NCI-H187 (cell line): ENCODE measurements at regions not wholly inside any gene's neighbourhood (a gene's known extent, or its start where the extent isn't known, plus 50 kb on each side); places are given as distances from the start of the nearest gene placed in this dataset.

ENCODE experiments used
- DNase-seq, 2 experiments: peaks; one replicate each; lab custom pipeline; 2025; lab: John Stamatoyannopoulos, UW

DNA sequence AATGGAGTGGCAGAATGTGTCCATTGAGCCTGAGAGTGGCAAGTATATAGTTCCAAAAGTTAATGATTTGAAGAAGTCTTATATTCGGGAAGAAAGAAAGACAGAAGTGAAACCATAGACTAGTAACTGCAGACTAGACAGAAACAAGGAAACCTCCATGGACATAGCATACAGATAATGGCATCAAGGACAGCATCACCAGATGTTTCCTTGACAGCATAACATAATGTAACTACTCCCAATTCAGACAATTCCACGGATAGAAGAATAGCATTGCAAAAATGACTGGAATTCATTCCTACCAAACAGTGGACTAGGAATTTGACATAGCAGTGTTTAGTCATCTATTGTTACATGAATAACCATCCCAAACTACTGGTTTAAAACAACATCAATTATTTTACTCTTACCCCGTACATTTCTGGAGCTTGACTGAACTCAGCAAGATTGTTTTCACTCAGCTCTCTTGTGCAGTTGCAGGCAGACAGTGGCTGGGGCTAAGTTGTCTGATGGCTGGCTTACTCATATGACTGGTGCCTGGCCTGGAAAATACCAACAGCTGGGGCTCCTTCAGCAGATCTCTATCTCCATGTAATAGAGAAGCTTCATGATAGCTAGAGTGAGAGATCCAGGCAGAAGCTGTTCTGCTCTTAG is 109.7 kb upstream of the GADL1 start:
- DNase-seq, result no peak

- DNase-seq, result no peak
Measured at GRCh38 chr3:31008994-31009393, 114.5 kb upstream of the GADL1 start.

- no peak for DNase-seq
Measured at GRCh38 chr3:31009881-31010280, 115.4 kb upstream of the GADL1 start.

DNA sequence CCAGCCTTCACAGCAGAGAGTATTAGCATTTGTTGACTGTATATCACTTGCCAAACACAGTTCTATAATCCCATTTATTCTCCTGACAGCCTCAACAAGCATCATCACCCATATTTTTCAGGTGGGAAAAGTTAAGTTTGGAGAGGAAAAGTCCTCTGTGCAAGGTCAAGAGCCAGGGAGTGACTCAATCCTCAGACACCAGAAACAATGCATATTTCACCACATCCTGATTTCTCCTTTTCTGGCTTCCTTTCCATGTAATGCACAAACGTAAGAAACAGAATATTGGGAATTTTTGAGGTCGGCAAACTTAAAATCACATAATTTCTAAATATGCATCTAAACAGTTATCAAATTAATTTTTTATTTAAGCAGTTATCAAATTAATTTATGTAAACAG is 116.0 kb upstream of the GADL1 start:
- no peak for DNase-seq

- DNase-seq, result no peak
Measured at GRCh38 chr3:31011380-31011779, 116.9 kb upstream of the GADL1 start.

DNA sequence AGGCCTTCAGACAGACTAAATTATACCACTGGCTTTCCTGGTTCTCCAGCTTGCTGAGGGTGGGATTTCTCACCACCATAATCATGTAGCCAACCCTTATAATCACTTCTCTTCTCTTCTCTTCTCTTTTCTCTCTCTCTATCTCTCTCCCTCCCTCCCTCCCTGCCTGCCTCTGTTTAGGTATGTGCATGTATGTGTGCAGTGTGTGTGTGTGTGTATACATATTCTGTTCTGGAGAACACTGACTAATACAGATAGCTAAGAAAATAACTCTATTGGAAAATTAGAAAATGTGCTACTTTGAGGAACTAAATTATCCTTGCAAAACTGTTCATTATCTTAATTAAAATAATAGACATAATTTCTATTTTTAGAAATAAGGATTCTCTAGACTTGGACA is 118.6 kb upstream of the GADL1 start:
- DNase-seq, result no peak

- no peak for DNase-seq
Measured at GRCh38 chr3:31013843-31014242, 119.4 kb upstream of the GADL1 start.

DNA sequence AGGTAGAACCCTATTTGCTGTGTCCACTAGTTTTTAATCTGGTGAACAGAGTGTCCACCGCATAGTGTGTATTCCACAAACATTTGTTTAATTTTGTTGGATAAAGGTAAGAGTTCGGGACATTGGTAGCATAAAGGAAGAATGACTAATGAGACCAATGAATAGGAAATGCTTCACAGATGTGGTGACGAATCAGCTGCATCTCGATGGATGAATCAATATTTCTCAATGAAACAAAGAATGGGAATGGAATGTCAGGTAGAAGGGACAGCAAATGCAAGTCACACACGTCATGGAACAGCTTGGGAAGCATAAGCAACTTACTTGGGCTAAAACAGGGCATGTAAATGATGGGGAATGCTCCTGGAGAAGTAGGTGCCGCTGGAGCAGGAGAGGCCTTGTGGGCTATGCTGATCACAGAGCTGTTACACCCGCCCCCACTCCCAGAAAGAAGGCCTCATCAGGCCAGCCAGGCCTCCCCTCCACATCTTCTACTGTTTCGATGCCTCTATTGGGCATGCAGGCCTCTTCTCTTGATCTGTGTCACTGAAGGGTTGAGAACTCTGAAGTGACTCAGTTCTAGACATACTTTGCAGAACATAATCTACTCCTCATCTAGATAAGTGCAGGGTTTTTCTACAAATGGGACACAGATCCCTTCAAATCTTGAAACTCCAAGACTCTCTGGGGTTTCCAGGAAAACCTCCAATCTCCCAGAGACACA is 120.0 kb upstream of the GADL1 start:
- no peak for DNase-seq

DNA sequence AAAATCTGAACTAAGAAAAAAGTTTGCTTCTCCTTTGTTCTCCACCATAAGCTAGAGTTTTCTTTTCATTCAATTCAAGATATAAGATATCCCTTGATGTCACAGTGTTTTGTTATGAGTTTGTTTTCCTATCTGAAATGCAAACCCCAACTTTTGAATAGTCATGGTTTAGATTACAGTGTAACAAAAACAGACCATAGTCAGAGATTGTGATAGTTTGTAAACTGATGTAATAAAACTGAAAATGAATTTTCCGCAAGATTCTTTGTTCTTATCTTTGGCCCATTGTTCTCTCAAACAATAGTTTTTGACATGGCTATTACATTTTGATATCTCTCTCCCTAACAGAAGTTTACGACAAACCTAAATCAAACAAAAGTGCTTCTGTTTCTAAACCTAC is 121.7 kb upstream of the GADL1 start:
- no peak for DNase-seq

DNA sequence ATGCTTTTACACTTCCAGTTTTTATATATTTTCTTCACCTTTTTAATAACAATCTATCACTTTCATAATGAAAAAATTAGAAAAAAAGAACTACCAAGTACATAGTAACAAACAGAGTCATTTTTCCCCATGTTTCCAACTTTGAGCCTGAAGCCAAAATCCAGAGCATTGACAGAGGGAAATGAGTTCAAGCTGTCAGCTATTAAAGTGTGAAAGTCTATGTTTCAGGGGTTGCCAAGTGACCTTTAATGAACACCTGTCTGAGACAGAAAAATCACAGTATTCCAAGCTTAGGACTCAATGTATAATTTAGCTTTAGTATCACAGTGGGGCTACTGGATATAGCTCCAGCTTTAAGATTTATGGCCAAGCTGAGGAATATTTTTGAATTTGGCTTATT is 128.3 kb upstream of the GADL1 start:
- no peak for DNase-seq

DNA sequence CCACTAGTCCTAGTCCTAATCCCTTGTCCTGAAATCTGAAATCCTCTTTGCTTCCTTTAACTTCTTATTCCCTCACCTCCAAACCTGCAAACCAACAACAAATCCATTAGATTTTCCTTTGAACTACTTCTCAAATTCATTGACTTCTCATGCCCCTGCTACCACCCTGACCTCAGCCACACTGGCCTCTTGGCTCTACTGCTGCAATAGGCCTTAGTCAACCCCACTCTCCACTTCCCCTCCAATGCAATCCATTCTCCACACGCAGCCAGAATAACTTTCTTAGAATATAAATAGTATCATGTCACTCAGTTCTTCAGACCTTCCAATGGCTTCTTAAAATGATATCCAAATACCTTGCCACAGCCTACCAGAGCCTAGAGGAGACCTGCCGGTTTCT is 131.1 kb upstream of the GADL1 start:
- DNase-seq, result no peak

GRCh38 chr3:31027191-31027761 is 132.8 kb upstream of the GADL1 start:
- no peak for DNase-seq

DNA sequence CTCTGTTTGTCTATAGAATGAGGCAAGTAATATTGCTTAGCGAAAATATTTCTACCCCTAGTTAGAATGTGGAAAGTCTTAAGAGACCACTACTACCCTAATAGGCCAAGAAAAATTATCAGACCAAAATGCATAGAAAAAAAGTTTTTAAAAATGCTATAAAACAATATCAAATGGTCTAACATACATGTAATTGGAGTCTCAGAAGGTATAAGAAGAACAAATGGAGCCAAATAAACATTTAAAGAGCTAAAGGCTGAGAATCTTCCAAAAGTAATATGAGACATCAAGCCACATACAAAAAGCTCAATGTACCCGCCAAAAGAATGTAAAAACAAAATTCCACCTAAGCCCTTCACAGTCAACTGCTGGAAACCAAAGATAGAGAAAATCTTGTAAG is 133.5 kb upstream of the GADL1 start:
- no peak for DNase-seq

DNA sequence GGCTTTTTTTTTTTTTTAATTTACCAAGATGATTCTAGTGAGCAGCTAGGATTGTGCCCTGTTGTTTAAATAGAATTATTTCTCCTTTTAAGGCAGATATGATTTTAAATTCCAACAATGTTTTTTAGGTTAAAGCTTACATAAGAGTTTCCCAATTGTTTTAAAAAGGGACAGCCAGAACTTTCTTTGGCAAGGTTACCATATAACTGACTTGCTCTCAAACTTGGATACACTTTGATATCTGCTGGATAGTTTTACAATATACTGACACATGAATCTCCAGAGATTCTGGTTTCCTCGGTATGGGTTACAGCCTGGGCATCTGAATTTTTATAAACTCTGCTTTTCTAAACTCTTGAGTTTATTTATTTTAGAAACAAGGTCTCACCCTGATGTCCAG is 134.3 kb upstream of the GADL1 start:
- no peak for DNase-seq

- DNase-seq, result no peak
Measured at GRCh38 chr3:31029706-31030105, 135.2 kb upstream of the GADL1 start.

DNA sequence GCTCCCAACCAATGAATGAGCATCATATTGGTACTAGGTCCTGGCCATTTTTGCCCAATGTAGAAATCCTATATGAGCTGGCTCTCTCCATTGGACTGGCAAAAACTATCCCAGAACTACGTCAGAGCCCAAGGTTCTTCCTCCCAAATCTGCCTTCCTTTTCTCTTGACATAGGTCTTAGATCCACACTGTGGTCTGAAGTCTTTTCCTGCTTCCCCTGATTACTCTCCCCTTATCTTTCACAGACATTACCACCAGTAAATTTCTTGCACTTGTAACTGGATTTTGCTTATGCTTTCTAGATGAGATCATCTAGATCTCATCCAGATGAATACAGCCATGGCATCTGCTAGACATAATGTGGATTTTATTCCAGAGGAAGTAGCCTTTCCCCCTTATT is 141.2 kb upstream of the GADL1 start:
- DNase-seq, result no peak

DNA sequence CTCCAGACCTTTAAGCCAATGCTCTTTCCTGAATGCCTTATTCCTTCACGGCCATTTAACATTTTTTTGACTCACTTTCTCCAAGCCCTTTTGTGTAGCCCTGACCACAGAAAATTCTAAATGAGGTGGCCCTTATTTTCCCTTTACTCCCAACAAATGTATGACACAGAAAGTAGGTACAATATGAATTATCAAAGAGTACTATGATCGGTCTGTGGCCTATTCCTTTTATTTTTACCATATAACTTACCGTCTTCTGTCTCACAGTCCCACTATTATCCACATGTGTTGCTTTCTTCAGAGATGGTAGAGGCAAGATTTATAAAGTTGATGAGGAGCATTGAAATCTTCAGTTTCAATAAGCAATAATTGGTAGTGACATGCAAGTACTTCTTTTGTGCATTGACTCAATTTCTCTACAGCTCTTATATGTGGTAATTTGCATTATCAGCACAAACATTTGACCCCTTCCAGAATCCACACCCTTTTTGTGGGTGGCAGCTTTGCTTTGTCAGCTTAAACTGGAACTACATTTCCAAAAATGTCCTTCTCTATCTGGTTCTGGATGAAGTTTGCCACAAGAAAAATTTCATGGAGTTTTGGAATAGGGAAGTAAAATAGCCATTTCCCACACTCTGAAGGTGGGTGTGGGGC is 143.8 kb upstream of the GADL1 start:
- DNase-seq, result no peak

- DNase-seq, result no peak
Measured at GRCh38 chr3:31039145-31039544, 144.7 kb upstream of the GADL1 start.

DNA sequence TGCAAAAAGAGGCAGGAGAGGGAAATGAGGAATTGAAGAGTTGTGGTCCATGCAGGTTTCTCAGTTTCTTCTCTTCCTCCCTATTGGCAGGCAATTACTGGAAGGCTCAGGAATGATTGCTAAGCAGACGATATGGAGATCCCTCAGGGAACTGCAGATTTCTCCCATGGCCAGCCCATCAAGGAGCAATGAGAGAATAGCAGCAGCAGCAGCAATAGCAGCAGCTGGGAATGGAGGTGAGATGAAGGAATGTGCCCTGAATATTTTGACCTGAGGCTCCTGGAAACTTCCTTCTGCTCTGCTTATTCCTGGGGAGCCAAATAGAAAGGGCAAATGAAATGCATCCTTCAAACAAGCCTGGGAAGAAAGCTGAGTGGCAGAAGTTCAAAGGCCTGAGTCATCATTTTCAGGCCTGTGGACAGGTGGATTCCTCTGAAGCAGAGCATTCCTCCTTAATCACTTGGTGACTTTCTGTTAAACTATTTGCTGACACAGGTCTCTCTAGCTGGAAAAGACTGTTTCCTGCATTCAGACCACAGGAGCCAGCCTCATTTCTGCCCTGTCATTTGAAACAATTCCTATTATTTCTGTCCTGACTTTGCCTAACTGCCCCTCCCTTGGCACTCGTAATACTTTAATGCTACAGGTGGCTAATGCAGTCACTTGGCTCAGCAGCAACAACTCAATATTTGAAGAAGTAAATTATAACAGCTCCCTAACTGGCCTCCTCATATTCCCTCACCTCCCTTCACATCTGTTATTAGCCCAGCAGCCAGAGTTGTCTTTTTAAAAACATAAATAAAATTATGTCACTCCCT is 146.9 kb upstream of the GADL1 start:
- DNase-seq, result no peak

DNA sequence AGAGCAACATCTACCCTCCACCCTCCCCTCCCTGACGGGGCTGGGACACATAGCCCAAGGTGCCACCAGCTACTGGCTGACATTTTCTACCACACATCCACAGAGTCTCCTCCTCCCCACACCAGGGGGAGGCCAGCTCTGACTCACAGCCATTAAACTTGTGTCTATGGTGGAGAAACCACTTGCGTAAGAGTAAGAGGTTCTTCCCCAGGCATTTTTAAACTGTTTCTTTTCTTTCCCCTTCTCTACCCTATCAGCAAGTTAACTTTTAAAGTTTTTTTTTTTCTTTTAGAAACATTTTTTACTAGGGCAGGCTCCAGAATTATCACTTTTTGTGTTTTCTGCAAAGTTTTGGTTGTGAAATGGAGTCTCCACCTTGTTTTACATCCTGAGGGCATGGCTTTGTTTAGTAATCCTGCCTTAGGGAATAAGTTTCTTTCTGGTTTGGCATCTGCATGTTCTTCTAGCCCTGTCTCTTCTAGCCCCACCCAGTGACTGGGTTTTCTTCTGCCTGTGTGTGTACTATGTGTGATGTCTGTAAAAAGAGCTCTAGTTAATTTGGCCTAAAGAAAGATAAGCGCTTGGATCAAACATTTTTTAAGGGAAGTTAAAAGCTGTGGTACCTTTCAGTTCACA is 148.8 kb upstream of the GADL1 start:
- no peak for DNase-seq

GRCh38 chr3:31047673-31048072 is 153.2 kb upstream of the GADL1 start:
- no peak for DNase-seq

DNA sequence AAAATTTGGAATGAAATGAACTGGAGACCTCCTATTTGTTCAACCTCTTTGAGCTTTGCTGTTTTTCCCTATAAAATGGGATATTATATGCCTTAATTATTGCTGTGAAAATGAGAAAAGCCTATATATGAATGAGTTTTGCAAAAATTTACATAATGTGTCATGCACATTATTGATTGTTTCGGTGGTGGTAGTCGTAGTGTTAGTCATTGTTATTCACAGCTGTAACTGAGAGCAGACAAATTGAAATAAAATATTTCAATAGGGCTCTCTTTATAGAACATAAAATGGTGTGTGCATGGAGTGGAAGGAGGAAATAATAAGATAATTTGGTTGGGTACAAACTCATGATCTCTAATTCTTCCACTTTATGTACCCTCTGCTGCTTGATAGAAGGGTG is 153.7 kb upstream of the GADL1 start:
- no peak for DNase-seq
